ENCODE measurements at regions not wholly inside any gene's neighbourhood (a gene's known extent, or its start where the extent isn't known, plus 50 kb on each side); places are given as distances from the start of the nearest gene placed in this dataset.

DNA sequence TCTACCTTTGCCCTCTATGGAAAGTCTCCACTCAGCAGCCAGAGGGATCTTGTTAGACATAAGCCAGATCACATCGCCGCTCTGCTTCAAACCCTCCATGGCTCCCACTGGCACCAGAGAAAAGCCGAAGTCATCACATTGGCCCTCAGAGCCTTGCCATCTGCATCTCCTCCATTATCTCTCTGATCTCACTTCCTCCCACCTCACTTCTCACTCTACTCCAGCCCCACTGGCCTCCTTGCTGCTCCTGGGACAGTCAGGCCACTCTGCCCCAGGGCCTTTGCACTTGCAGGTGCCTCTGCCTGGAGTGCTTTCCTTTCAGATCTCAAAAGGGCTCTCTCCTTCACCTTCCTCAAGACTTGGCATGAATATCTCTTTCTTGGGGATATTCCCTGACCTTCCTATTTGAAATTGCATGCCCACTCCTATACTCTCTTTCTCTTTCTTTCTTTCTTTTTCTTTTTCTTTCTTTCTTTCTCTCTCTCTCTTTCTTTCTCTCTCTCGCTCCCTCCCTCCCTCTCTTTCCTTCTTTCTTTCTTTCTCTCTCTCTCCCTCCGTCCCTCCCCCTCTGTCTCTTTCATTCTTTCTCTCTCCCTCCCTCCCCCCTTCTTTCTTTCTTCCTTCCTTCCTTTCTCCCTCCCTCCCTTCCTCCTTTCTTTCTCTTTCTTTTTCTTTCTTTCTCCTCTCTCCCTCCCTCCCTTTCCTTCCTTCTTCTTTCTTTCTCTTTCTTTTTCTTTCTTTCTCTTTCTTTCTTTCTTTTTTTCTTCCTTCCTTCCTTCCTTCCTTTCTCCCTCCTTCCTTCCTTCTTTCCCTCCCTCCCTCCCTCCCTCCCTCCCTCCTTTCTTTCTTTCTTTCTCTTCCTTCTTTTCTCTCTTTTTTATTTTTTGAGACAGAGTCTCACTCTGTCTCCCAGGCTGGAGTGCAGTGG lies 96.0 kb upstream of the CASZ1 start:
- no peak for DNase-seq
- H3K36me3 ChIP-seq: no peaks in the 10 kb centered on the region
- no peaks in the 10 kb centered on the region for H3K9me3 ChIP-seq (ENCODE audit: severe bottlenecking)
- no peak for TF ChIP-seq CTCF (IDR thresholded peaks at IDR 0.05; ENCODE audit: low read depth, low read length)
- no peak overlapping the region for H3K27ac ChIP-seq
- no peak overlapping the region for H3K4me3 ChIP-seq (ENCODE audit: low read depth, low read length)
- H3K27me3 ChIP-seq (ENCODE audit: insufficient read depth, low read depth, severe bottlenecking): no peaks in the 10 kb centered on the region

DNA sequence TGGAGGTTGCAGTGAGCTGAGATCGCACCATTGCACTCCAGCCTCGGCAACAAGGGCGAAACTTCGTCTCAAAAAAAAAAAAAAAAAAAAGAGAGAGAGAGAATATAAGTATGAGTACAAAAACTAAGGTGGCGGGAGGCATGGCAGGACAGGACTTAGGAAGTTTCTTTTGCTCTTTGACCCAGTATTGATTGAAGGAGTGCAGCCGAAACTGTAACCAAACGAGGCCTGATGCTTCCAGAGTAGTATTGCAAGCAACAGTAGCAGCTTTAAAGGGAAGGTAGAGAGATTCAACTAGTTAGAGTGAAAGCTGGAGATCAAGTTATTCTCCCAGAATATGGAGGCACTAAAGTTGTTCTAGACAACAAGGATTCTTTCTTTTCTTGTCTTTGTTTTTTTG lies 99.2 kb upstream of the CASZ1 start:
- TF ChIP-seq CTCF (IDR thresholded peaks at IDR 0.05; ENCODE audit: low read depth, low read length): no peak
- DNase-seq: no peak
- Histone ChIP-seq H3K27me3 (ENCODE audit: insufficient read depth, low read depth, severe bottlenecking) (no peaks in the 10 kb centered on the region), H3K4me3 (ENCODE audit: low read depth, low read length) (no peak overlapping the region), H3K9me3 (ENCODE audit: severe bottlenecking) (no peaks in the 10 kb centered on the region), H3K27ac (no peak overlapping the region), H3K36me3 (no peaks in the 10 kb centered on the region)

DNA sequence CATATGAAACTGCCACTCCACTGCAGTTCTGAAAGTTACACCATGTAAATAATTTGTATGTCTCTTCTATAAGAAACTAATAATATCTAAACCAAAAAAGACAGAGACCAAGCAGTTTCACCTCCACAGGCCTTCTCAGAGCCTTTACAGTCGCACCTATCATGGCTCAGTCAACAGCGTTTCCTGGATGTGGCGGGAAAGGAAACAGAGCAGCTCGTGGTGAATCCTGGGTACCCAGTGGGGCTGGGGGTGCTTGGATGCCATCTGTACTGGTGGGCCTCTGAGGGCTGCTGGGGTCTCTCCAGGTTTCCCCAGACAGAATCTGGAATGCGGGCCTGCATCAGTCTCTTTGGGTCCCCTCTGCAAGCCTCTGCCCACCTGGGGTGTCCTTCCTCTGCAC lies 100.2 kb upstream of the CASZ1 start:
- Histone ChIP-seq H3K27ac (no peak overlapping the region), H3K9me3 (ENCODE audit: severe bottlenecking) (no peaks in the 10 kb centered on the region), H3K27me3 (ENCODE audit: insufficient read depth, low read depth, severe bottlenecking) (no peaks in the 10 kb centered on the region), H3K36me3 (no peaks in the 10 kb centered on the region), H3K4me3 (ENCODE audit: low read depth, low read length) (no peak overlapping the region)
- TF ChIP-seq CTCF (IDR thresholded peaks at IDR 0.05; ENCODE audit: low read depth, low read length): no peak
- DNase-seq: no peak

DNA sequence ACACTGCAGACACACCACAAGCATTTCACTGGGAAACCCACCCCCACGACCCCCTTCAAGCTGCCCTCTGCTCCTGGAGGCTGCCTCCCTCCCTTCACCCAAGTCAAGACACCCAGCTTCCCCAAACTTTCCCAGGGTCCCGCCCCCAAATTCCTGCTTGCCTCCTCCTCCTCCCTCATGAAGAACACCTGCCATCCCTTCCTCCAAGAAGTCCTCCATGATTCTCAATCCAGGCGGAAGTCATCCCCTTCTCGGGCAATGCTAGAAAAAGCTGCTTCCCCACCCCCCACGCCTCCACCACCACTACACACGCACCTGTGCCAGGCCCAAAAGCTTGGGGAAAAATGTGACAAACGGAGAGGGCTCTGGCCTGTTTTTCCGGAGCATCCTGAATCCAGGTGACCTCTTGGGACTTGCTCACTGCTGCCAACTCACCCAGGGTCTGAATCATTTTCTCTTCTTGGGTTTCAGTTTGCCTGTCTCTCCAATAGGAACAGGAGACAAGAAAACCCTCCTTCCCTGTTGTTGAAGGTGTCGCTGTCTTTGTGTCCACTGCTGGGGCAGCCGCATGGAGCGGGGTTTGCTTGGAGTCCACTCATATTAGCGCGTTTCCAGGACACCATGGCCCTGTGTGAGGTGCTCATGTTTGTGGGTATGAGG lies 101.0 kb upstream of the CASZ1 start:
- Histone ChIP-seq H3K9me3 (ENCODE audit: severe bottlenecking) (no peaks in the 10 kb centered on the region), H3K27ac (no peak overlapping the region), H3K36me3 (no peaks in the 10 kb centered on the region), H3K27me3 (ENCODE audit: insufficient read depth, low read depth, severe bottlenecking) (no peaks in the 10 kb centered on the region), H3K4me3 (ENCODE audit: low read depth, low read length) (no peak overlapping the region)
- no peak for TF ChIP-seq CTCF (IDR thresholded peaks at IDR 0.05; ENCODE audit: low read depth, low read length)
- no peak for DNase-seq

GRCh38 chr1:10897981-10898728 lies 101.7 kb upstream of the CASZ1 start:
- H3K36me3 ChIP-seq: no peaks in the 10 kb centered on the region
- DNase-seq: no peak
- H3K27me3 ChIP-seq (ENCODE audit: insufficient read depth, low read depth, severe bottlenecking): no peaks in the 10 kb centered on the region
- TF ChIP-seq CTCF (IDR thresholded peaks at IDR 0.05; ENCODE audit: low read depth, low read length): no peak
- no peaks in the 10 kb centered on the region for H3K9me3 ChIP-seq (ENCODE audit: severe bottlenecking)
- no peak overlapping the region for H3K4me3 ChIP-seq (ENCODE audit: low read depth, low read length)
- H3K27ac ChIP-seq: no peak overlapping the region

Measured in WERI-Rb-1 (cell line).